ENCODE measurements at regions not wholly inside any gene's neighbourhood (a gene's known extent, or its start where the extent isn't known, plus 50 kb on each side); places are given as distances from the start of the nearest gene placed in this dataset.

- no peak for DNase-seq
Observed at GRCh38 chr17:79438058-79438457, 172.8 kb downstream of the RBFOX3 start.

DNA sequence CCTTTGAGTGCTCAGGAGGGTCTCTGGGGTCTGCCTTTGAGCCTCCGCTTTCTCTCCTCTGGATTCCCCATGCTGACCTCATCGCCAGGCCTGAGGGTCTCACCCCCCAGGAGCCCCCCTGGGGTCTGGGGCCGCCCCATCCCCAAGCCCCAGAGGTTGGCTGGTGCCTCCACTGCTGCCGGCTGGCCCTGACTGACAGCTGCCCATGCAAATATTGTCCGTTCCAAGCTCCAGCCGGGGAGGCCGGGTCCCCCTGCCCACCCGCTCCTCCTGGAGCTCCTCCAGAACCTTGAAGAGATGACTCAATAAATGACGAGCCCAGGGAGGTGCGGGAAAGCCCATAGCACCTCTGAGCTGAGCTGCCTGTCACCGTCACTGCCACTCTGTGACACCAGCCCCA, 173.8 kb downstream of the RBFOX3 start:
- H3K4me3 ChIP-seq (ENCODE audit: insufficient read depth, low read depth, low read length, poor library complexity, severe bottlenecking): no peak overlapping the region
- no peaks in the 10 kb centered on the region for H3K36me3 ChIP-seq (ENCODE audit: control insufficient read depth, insufficient read depth, low read length)
- no peak for DNase-seq
- no peaks in the 10 kb centered on the region for H3K9me3 ChIP-seq (ENCODE audit: control insufficient read depth, low read length)
- H3K27ac ChIP-seq (ENCODE audit: insufficient read depth, low read length, poor library complexity, severe bottlenecking): no peak overlapping the region
- H3K27me3 ChIP-seq (replicated peaks; ENCODE audit: control insufficient read depth, insufficient read depth, low read length, poor library complexity, severe bottlenecking): no peaks in the 10 kb centered on the region
- no peaks in the 10 kb centered on the region for H3K4me1 ChIP-seq (ENCODE audit: control insufficient read depth, insufficient read depth, low read length, poor library complexity, severe bottlenecking)

More at GRCh38 chr17:79438058-79438457, 172.8 kb downstream of the RBFOX3 start:
- no peaks in the 10 kb centered on the region for H3K4me1 ChIP-seq (ENCODE audit: control insufficient read depth, insufficient read depth, low read length, poor library complexity, severe bottlenecking)
- no peaks in the 10 kb centered on the region for H3K9me3 ChIP-seq (ENCODE audit: control insufficient read depth, low read length)
- H3K4me3 ChIP-seq (ENCODE audit: insufficient read depth, low read depth, low read length, poor library complexity, severe bottlenecking): no peak overlapping the region
- no peaks in the 10 kb centered on the region for H3K27me3 ChIP-seq (replicated peaks; ENCODE audit: control insufficient read depth, insufficient read depth, low read length, poor library complexity, severe bottlenecking)
- H3K36me3 ChIP-seq (ENCODE audit: control insufficient read depth, insufficient read depth, low read length): no peaks in the 10 kb centered on the region
- H3K27ac ChIP-seq (ENCODE audit: insufficient read depth, low read length, poor library complexity, severe bottlenecking): no peak overlapping the region

- no peaks in the 10 kb centered on the region for H3K36me3 ChIP-seq (ENCODE audit: control insufficient read depth, insufficient read depth, low read length)
- no peaks in the 10 kb centered on the region for H3K9me3 ChIP-seq (ENCODE audit: control insufficient read depth, low read length)
- H3K27ac ChIP-seq (ENCODE audit: insufficient read depth, low read length, poor library complexity, severe bottlenecking): no peak overlapping the region
- H3K4me3 ChIP-seq (ENCODE audit: insufficient read depth, low read depth, low read length, poor library complexity, severe bottlenecking): no peak overlapping the region
- no peaks in the 10 kb centered on the region for H3K27me3 ChIP-seq (replicated peaks; ENCODE audit: control insufficient read depth, insufficient read depth, low read length, poor library complexity, severe bottlenecking)
- no peak for DNase-seq
- no peaks in the 10 kb centered on the region for H3K4me1 ChIP-seq (ENCODE audit: control insufficient read depth, insufficient read depth, low read length, poor library complexity, severe bottlenecking)
Observed at GRCh38 chr17:79435962-79436361, 174.9 kb downstream of the RBFOX3 start.

DNA sequence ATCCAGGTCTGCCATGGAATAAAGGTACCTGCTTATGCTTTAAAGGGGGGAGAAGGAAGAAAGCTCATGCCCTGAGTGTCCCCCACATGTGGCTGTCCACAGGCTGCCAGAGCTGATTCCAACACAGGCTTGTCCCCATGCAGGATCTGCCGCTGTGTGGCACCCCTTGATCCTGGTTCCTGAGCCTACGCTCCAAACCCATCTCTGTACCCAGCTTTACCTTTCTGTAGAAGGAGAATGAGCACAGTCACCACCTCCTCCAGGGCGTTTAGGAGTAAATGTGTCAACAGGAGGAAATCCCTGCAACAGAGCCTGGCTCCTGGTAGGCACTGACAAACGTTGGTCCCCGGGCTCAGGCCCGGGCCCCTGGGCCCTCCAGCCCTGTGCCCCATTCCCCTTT, 175.6 kb downstream of the RBFOX3 start:
- Histone ChIP-seq H3K9me3 (ENCODE audit: control insufficient read depth, low read length) (no peaks in the 10 kb centered on the region), H3K27me3 (replicated peaks; ENCODE audit: control insufficient read depth, insufficient read depth, low read length, poor library complexity, severe bottlenecking) (no peaks in the 10 kb centered on the region), H3K27ac (ENCODE audit: insufficient read depth, low read length, poor library complexity, severe bottlenecking) (no peak overlapping the region), H3K4me1 (ENCODE audit: control insufficient read depth, insufficient read depth, low read length, poor library complexity, severe bottlenecking) (no peaks in the 10 kb centered on the region), H3K36me3 (ENCODE audit: control insufficient read depth, insufficient read depth, low read length) (no peaks in the 10 kb centered on the region), H3K4me3 (ENCODE audit: insufficient read depth, low read depth, low read length, poor library complexity, severe bottlenecking) (no peak overlapping the region)
- DNase-seq: no peak

GRCh38 chr17:79434215-79434614, 176.6 kb downstream of the RBFOX3 start:
- H3K27ac ChIP-seq (ENCODE audit: insufficient read depth, low read length, poor library complexity, severe bottlenecking): no peak overlapping the region
- no peaks in the 10 kb centered on the region for H3K4me1 ChIP-seq (ENCODE audit: control insufficient read depth, insufficient read depth, low read length, poor library complexity, severe bottlenecking)
- no peak overlapping the region for H3K4me3 ChIP-seq (ENCODE audit: insufficient read depth, low read depth, low read length, poor library complexity, severe bottlenecking)
- no peak for DNase-seq
- no peaks in the 10 kb centered on the region for H3K36me3 ChIP-seq (ENCODE audit: control insufficient read depth, insufficient read depth, low read length)
- no peaks in the 10 kb centered on the region for H3K27me3 ChIP-seq (replicated peaks; ENCODE audit: control insufficient read depth, insufficient read depth, low read length, poor library complexity, severe bottlenecking)
- no peaks in the 10 kb centered on the region for H3K9me3 ChIP-seq (ENCODE audit: control insufficient read depth, low read length)

GRCh38 chr17:79433379-79433778, 177.5 kb downstream of the RBFOX3 start:
- no peak for DNase-seq
- Histone ChIP-seq H3K36me3 (ENCODE audit: control insufficient read depth, insufficient read depth, low read length) (no peaks in the 10 kb centered on the region), H3K27ac (ENCODE audit: insufficient read depth, low read length, poor library complexity, severe bottlenecking) (no peak overlapping the region), H3K27me3 (replicated peaks; ENCODE audit: control insufficient read depth, insufficient read depth, low read length, poor library complexity, severe bottlenecking) (no peaks in the 10 kb centered on the region), H3K9me3 (ENCODE audit: control insufficient read depth, low read length) (no peaks in the 10 kb centered on the region), H3K4me1 (ENCODE audit: control insufficient read depth, insufficient read depth, low read length, poor library complexity, severe bottlenecking) (no peaks in the 10 kb centered on the region), H3K4me3 (ENCODE audit: insufficient read depth, low read depth, low read length, poor library complexity, severe bottlenecking) (no peak overlapping the region)

GRCh38 chr17:79431175-79431574, 179.7 kb downstream of the RBFOX3 start:
- Histone ChIP-seq H3K27ac (ENCODE audit: insufficient read depth, low read length, poor library complexity, severe bottlenecking) (no peak overlapping the region), H3K4me3 (ENCODE audit: insufficient read depth, low read depth, low read length, poor library complexity, severe bottlenecking) (no peak overlapping the region), H3K9me3 (ENCODE audit: control insufficient read depth, low read length) (no peaks in the 10 kb centered on the region), H3K27me3 (replicated peaks; ENCODE audit: control insufficient read depth, insufficient read depth, low read length, poor library complexity, severe bottlenecking) (no peaks in the 10 kb centered on the region), H3K36me3 (ENCODE audit: control insufficient read depth, insufficient read depth, low read length) (no peaks in the 10 kb centered on the region), H3K4me1 (ENCODE audit: control insufficient read depth, insufficient read depth, low read length, poor library complexity, severe bottlenecking) (no peaks in the 10 kb centered on the region)
- DNase-seq: no peak

DNA sequence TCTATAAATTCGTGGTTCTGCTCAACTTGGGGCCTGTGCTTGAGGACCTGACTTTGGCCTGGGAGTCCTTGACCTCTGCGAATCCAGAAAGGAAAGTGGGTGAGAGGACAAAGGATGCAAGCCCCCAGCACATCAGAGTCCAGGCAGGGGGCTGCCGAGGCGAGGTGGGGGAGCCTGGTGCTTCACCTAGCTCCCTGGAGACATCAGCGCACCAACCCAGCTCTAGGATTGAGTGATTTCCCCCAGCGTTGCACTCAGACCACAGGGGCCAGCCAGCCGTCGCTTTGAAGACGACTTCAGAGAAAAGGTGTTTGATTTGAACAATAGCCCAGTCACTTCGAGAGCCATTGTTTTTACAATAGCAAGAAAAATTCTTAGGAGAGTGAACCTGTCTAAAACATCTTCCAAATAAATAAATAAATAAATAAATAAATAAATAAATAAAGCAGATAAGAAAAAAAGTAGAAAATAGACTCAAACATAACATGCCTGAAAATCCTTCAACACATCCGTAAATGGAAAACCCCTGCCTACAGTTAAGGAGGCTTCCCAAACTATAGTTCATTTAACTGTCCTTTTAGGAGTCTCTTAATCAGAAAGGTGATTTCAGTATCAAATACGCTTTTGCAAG, 180.9 kb downstream of the RBFOX3 start:
- Histone ChIP-seq H3K4me1 (ENCODE audit: control insufficient read depth, insufficient read depth, low read length, poor library complexity, severe bottlenecking) (no peaks in the 10 kb centered on the region), H3K27me3 (replicated peaks; ENCODE audit: control insufficient read depth, insufficient read depth, low read length, poor library complexity, severe bottlenecking) (no peaks in the 10 kb centered on the region), H3K9me3 (ENCODE audit: control insufficient read depth, low read length) (no peaks in the 10 kb centered on the region), H3K4me3 (ENCODE audit: insufficient read depth, low read depth, low read length, poor library complexity, severe bottlenecking) (no peak overlapping the region), H3K36me3 (ENCODE audit: control insufficient read depth, insufficient read depth, low read length) (no peaks in the 10 kb centered on the region), H3K27ac (ENCODE audit: insufficient read depth, low read length, poor library complexity, severe bottlenecking) (no peak overlapping the region)
- no peak for DNase-seq

- Histone ChIP-seq H3K36me3 (ENCODE audit: control insufficient read depth, insufficient read depth, low read length) (no peaks in the 10 kb centered on the region), H3K4me3 (ENCODE audit: insufficient read depth, low read depth, low read length, poor library complexity, severe bottlenecking) (no peak overlapping the region), H3K27me3 (replicated peaks; ENCODE audit: control insufficient read depth, insufficient read depth, low read length, poor library complexity, severe bottlenecking) (no peaks in the 10 kb centered on the region), H3K27ac (ENCODE audit: insufficient read depth, low read length, poor library complexity, severe bottlenecking) (no peak overlapping the region), H3K9me3 (ENCODE audit: control insufficient read depth, low read length) (no peaks in the 10 kb centered on the region), H3K4me1 (ENCODE audit: control insufficient read depth, insufficient read depth, low read length, poor library complexity, severe bottlenecking) (no peaks in the 10 kb centered on the region)
- DNase-seq: no peak
Observed at GRCh38 chr17:79428988-79429387, 181.9 kb downstream of the RBFOX3 start.

GRCh38 chr17:79427621-79428539, 183.0 kb downstream of the RBFOX3 start:
- Histone ChIP-seq H3K4me3 (ENCODE audit: insufficient read depth, low read depth, low read length, poor library complexity, severe bottlenecking) (no peak overlapping the region), H3K4me1 (ENCODE audit: control insufficient read depth, insufficient read depth, low read length, poor library complexity, severe bottlenecking) (no peaks in the 10 kb centered on the region), H3K9me3 (ENCODE audit: control insufficient read depth, low read length) (no peaks in the 10 kb centered on the region), H3K27me3 (replicated peaks; ENCODE audit: control insufficient read depth, insufficient read depth, low read length, poor library complexity, severe bottlenecking) (no peaks in the 10 kb centered on the region), H3K36me3 (ENCODE audit: control insufficient read depth, insufficient read depth, low read length) (no peaks in the 10 kb centered on the region), H3K27ac (ENCODE audit: insufficient read depth, low read length, poor library complexity, severe bottlenecking) (no peak overlapping the region)
- DNase-seq: no peak
